WTC11 (cell line): ENCODE measurements at regions not wholly inside any gene's neighbourhood (a gene's known extent, or its start where the extent isn't known, plus 50 kb on each side); places are given as distances from the start of the nearest gene placed in this dataset.

Source experiments
- ATAC-seq: fragments of 200-7000 bp; cut with Tn5 transposase; 2 replicates; pipeline ENCODE4 v1.10.0; 2021; ENCODE audit warnings: mild to moderate bottlenecking, moderate library complexity
- CTCF ChIA-PET: fragments of 300-600 bp; sonication (Branson Sonifier 250); formaldehyde crosslinking; loops from one replicate; lab custom pipeline; 2021; ENCODE audit warnings: antibody characterized with exemption; lab: Charles Lee
- POLR2A ChIA-PET: fragments of 350-600 bp; sonication (Branson Sonifier 250); formaldehyde crosslinking; loops from one replicate; lab custom pipeline; 2021; ENCODE audit warnings: antibody characterized with exemption; lab: Charles Lee
- DNase-seq: peaks from one replicate; pipeline ENCODE4 v3.0.0; 2021; ENCODE audit warnings: low spot score
- H3K27ac Mint-ChIP-seq: 2 replicates; pipeline ENCODE4 v1.8.0; 2021; ENCODE audit warnings: mixed read lengths
- H3K27me3 Mint-ChIP-seq: 2 replicates; pipeline ENCODE4 v1.8.0; 2021; ENCODE audit warnings: low read depth, mild to moderate bottlenecking, moderate library complexity, mixed read lengths
- H3K36me3 Mint-ChIP-seq: 2 replicates; pipeline ENCODE4 v1.8.0; 2021; ENCODE audit warnings: mixed read lengths
- H3K4me1 Mint-ChIP-seq: 2 replicates; pipeline ENCODE4 v1.8.0; 2022; ENCODE audit warnings: mixed read lengths
- H3K4me3 Mint-ChIP-seq: 2 replicates; pipeline ENCODE4 v1.8.0; 2021; ENCODE audit warnings: mild to moderate bottlenecking, moderate library complexity, mixed read lengths
- H3K9me3 Mint-ChIP-seq: 2 replicates; pipeline ENCODE4 v1.8.0; 2021; ENCODE audit warnings: mixed read lengths
- ATF2 ChIP-seq: sonication (generic); formaldehyde crosslinking; IDR thresholded peaks from 2 replicates; pipeline ENCODE4 v1.8.1; 2022; ENCODE audit warnings: low read depth, missing genetic modification reagents, borderline replicate concordance
- FOXJ3 ChIP-seq: sonication (generic); formaldehyde crosslinking; IDR thresholded peaks from 2 replicates; pipeline ENCODE4 v1.9.0; 2021; ENCODE audit warnings: missing genetic modification reagents, mild to moderate bottlenecking, borderline replicate concordance
- FOXK1 ChIP-seq: sonication (generic); formaldehyde crosslinking; IDR thresholded peaks from 2 replicates; pipeline ENCODE4 v1.8.0; 2022; ENCODE audit warnings: mild to moderate bottlenecking, moderate library complexity, missing genetic modification reagents
- PRDM15 ChIP-seq: sonication (generic); formaldehyde crosslinking; IDR thresholded peaks from 2 replicates; pipeline ENCODE4 v1.8.0; 2022; ENCODE audit warnings: missing genetic modification reagents
- SOX15 ChIP-seq: fragments of 250-450 bp; sonication (Bioruptor Pico); IDR thresholded peaks from 2 replicates; pipeline ENCODE4 v1.9.0; 2021; ENCODE audit warnings: mild to moderate bottlenecking
- STAT6 ChIP-seq: sonication (generic); formaldehyde crosslinking; conservative IDR thresholded peaks from 2 replicates; pipeline ENCODE4 v1.8.1; 2023; ENCODE audit warnings: mild to moderate bottlenecking, low read depth, missing genetic modification reagents, moderate library complexity
- ZBTB21 ChIP-seq: sonication (generic); formaldehyde crosslinking; IDR thresholded peaks from 2 replicates; pipeline ENCODE4 v1.8.1; 2023; ENCODE audit warnings: mild to moderate bottlenecking, missing genetic modification reagents, borderline replicate concordance
- ZNF671 ChIP-seq: fragments of 250-450 bp; sonication (Bioruptor Pico); IDR thresholded peaks from 2 replicates; pipeline ENCODE4 v1.8.0; 2021; ENCODE audit warnings: mild to moderate bottlenecking
- TF ChIP-seq, protein P1 (sequence below): sonication (generic); formaldehyde crosslinking; IDR thresholded peaks from 2 replicates; pipeline ENCODE4 v1.8.0; 2023; ENCODE audit warnings: mild to moderate bottlenecking, missing genetic modification reagents
- TF ChIP-seq, protein P2 (sequence below): sonication (generic); formaldehyde crosslinking; IDR thresholded peaks from 2 replicates; pipeline ENCODE4 v1.8.1; 2023; ENCODE audit warnings: mild to moderate bottlenecking, missing genetic modification reagents, borderline replicate concordance
- TF ChIP-seq, protein P3 (sequence below): sonication (generic); formaldehyde crosslinking; conservative IDR thresholded peaks from 2 replicates; pipeline ENCODE4 v1.8.1; 2022; ENCODE audit warnings: mild to moderate bottlenecking, missing genetic modification reagents

DNA sequence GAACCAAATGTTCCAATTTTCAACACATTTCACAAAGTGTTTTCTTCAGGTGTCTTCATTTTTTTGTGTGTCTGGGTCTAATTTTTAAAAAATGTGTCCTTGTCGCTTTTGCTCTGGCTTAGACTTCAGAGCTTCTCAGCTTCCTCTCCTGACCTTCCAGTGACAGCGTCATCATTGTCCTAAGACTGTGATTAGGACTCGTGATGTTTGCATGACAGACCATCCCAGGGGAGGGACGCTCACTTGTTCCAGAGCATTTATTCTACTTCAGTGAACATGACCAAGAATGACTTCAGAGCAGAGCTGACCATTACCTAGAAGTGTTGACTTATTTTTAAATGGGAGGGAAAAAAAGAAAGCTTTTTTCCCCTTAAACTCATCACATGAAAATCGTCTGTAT lies 591.9 kb downstream of the IRS1 start:
- DNase-seq = no peak
- no peaks in the 10 kb centered on the region for H3K9me3 Mint-ChIP-seq
- POLR2A ChIA-PET = no interaction called here
- TF ChIP-seq STAT6 (no peak), ZNF671 (no peak), FOXK1 (CRISPR knock-in tag) (no peak), ATF2 (CRISPR knock-in tag) (no peak), FOXJ3 (no peak)
- TF ChIP-seq, protein P1, sequence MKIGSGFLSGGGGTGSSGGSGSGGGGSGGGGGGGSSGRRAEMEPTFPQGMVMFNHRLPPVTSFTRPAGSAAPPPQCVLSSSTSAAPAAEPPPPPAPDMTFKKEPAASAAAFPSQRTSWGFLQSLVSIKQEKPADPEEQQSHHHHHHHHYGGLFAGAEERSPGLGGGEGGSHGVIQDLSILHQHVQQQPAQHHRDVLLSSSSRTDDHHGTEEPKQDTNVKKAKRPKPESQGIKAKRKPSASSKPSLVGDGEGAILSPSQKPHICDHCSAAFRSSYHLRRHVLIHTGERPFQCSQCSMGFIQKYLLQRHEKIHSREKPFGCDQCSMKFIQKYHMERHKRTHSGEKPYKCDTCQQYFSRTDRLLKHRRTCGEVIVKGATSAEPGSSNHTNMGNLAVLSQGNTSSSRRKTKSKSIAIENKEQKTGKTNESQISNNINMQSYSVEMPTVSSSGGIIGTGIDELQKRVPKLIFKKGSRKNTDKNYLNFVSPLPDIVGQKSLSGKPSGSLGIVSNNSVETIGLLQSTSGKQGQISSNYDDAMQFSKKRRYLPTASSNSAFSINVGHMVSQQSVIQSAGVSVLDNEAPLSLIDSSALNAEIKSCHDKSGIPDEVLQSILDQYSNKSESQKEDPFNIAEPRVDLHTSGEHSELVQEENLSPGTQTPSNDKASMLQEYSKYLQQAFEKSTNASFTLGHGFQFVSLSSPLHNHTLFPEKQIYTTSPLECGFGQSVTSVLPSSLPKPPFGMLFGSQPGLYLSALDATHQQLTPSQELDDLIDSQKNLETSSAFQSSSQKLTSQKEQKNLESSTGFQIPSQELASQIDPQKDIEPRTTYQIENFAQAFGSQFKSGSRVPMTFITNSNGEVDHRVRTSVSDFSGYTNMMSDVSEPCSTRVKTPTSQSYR (CRISPR knock-in tag) = no peak
- TF ChIP-seq, protein P2, sequence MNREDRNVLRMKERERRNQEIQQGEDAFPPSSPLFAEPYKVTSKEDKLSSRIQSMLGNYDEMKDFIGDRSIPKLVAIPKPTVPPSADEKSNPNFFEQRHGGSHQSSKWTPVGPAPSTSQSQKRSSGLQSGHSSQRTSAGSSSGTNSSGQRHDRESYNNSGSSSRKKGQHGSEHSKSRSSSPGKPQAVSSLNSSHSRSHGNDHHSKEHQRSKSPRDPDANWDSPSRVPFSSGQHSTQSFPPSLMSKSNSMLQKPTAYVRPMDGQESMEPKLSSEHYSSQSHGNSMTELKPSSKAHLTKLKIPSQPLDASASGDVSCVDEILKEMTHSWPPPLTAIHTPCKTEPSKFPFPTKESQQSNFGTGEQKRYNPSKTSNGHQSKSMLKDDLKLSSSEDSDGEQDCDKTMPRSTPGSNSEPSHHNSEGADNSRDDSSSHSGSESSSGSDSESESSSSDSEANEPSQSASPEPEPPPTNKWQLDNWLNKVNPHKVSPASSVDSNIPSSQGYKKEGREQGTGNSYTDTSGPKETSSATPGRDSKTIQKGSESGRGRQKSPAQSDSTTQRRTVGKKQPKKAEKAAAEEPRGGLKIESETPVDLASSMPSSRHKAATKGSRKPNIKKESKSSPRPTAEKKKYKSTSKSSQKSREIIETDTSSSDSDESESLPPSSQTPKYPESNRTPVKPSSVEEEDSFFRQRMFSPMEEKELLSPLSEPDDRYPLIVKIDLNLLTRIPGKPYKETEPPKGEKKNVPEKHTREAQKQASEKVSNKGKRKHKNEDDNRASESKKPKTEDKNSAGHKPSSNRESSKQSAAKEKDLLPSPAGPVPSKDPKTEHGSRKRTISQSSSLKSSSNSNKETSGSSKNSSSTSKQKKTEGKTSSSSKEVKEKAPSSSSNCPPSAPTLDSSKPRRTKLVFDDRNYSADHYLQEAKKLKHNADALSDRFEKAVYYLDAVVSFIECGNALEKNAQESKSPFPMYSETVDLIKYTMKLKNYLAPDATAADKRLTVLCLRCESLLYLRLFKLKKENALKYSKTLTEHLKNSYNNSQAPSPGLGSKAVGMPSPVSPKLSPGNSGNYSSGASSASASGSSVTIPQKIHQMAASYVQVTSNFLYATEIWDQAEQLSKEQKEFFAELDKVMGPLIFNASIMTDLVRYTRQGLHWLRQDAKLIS (CRISPR knock-in tag) = no peak
- no peaks in the 10 kb centered on the region for H3K4me1 Mint-ChIP-seq
- H3K4me3 Mint-ChIP-seq = no peak overlapping the region
- CTCF ChIA-PET = interaction anchor here (1.4 kb wide), 1 partner anchor 8 kb away, joined by 5 read pairs; no protein-coding TSS in a partner anchor
- no peak for ATAC-seq
- H3K27ac Mint-ChIP-seq = no peak overlapping the region
- H3K27me3 Mint-ChIP-seq = no peaks in the 10 kb centered on the region
- H3K36me3 Mint-ChIP-seq = no peaks in the 10 kb centered on the region

DNA sequence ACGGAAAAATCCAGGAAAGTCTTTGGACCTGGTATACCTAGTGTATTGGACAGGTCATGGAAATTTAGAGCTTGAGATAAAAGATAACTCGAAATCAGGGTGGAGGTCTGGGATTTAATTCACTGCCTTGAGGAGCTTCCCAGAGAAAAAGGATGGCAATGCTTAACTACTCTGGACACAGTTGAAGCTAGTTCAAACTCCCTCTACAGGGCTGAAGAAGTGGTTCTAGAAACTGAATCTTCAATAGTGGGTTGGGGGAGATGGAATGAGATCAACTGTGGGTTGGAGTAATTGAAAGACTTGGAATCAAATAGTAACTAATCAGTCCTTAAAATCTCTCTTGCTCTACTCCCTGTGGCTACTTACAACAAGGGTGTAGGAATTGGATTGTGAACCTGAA lies 600.1 kb downstream of the IRS1 start:
- Mint-ChIP-seq H3K36me3 (no peaks in the 10 kb centered on the region), H3K4me1 (peaks cover 2% of the 10 kb centered on the region; the same call in 1 of the 2 replicates), H3K27ac (no peak overlapping the region), H3K27me3 (no peaks in the 10 kb centered on the region), H3K4me3 (no peak overlapping the region), H3K9me3 (peaks cover 3% of the 10 kb centered on the region)
- DNase-seq (no peak), ATAC-seq (peak; percentile 53)
- TF ChIP-seq, protein P3, sequence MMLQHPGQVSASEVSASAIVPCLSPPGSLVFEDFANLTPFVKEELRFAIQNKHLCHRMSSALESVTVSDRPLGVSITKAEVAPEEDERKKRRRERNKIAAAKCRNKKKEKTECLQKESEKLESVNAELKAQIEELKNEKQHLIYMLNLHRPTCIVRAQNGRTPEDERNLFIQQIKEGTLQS = no peak
- TF ChIP-seq PRDM15 (CRISPR knock-in tag) (no peak), SOX15 (CRISPR knock-in tag) (no peak), ZBTB21 (CRISPR knock-in tag) (no peak)
- POLR2A ChIA-PET = no interaction called here
- CTCF ChIA-PET = interaction anchor here (1.0 kb wide), 1 partner anchor 169 kb away, joined by 3 read pairs; no protein-coding TSS in a partner anchor
